ENCODE measurements at regions not wholly inside any gene's neighbourhood (a gene's known extent, or its start where the extent isn't known, plus 50 kb on each side); places are given as distances from the start of the nearest gene placed in this dataset.
"Not testable (repeated sequence)": the region's sequence is repeated elsewhere in the genome, so short reads cannot be mapped to it uniquely, and the experiment has no call there.

DNA sequence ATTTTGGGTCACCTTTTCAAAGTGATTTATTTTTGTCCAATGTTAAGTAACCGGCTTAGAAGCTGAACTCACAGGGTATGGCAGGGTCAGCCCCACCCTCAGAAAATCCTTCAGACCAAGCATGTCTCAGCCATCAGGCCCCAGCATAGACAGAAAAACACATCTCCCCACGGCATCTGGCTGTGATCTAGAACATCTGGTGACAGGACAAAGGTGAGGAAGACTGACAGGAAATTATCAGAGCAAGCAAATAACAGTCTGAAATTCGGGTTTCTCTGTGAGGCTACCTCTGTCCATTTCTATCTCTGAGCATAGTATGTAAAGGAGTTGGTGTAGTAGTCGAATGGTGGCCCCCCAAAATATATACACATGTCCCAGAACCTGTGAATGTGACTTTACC is 177.0 kb upstream of the C1GALT1 start:
- H3K9me3 ChIP-seq (ENCODE audit: control insufficient read depth, insufficient read depth, low read length): no peaks in the 10 kb centered on the region
- H3K4me3 ChIP-seq (ENCODE audit: low read length): no peak overlapping the region
- H3K4me1 ChIP-seq (ENCODE audit: control insufficient read depth, insufficient read depth, low read length): no peaks in the 10 kb centered on the region; the same call in 1 of the 2 replicates
- no peaks in the 10 kb centered on the region for H3K36me3 ChIP-seq (ENCODE audit: control insufficient read depth, insufficient read depth, low read length)
- WGBS (ENCODE audit: insufficient coverage, insufficient read length): no CpG with 5 or more reads among the region's 4 CpGs
- no peak overlapping the region for H3K27ac ChIP-seq (ENCODE audit: low read length)
- no peaks in the 10 kb centered on the region for H3K27me3 ChIP-seq (ENCODE audit: control insufficient read depth, insufficient read depth, low read length)
- no peak for DNase-seq (ENCODE audit: low read depth, low spot score)

DNA sequence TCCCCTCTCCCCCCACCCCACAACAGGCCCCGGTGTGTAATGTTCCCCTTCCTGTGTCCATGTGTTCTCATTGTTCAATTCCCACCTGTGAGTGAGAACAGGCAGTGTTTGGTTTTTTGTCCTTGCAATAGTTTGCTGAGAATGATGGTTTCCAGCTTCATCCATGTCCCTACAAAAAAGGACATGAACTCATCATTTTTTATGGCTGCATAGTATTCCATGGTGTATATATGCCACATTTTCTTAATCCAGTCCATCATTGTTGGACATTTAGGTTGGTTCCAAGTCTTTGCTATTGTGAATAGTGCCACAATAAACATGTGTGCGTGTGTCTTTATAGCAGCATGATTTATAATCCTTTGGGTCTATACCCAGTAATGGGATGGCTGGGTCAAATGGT is 176.4 kb upstream of the C1GALT1 start:
- WGBS (ENCODE audit: insufficient coverage, insufficient read length): no CpG with 5 or more reads among the region's 2 CpGs
- not testable (repeated sequence) for DNase-seq (ENCODE audit: low read depth, low spot score); H3K27me3 ChIP-seq (ENCODE audit: control insufficient read depth, insufficient read depth, low read length); H3K9me3 ChIP-seq (ENCODE audit: control insufficient read depth, insufficient read depth, low read length); H3K36me3 ChIP-seq (ENCODE audit: control insufficient read depth, insufficient read depth, low read length); H3K27ac ChIP-seq (ENCODE audit: low read length); H3K4me1 ChIP-seq (ENCODE audit: control insufficient read depth, insufficient read depth, low read length); H3K4me3 ChIP-seq (ENCODE audit: low read length)

DNA sequence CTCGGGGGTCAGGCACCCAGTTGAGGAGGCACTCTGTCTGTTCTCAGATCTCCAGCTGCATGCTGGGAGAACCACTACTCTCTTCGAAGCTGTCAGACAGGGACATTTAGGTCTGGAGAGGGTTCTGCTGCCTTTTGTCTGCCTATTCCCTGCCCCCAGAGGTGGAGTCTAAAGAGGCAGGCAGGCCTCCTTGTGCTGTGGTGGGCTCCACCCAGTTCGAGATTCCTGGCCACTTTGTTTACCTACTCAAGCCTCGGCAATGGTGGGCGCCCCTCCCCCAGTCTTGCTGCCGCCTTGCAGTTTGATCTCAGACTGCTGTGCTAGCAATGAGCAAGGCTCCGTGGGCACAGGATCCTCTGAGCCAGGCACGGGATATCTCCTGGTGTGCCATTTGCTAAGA is 171.1 kb upstream of the C1GALT1 start:
- not testable (repeated sequence) for H3K9me3 ChIP-seq (ENCODE audit: control insufficient read depth, insufficient read depth, low read length); H3K36me3 ChIP-seq (ENCODE audit: control insufficient read depth, insufficient read depth, low read length); H3K4me1 ChIP-seq (ENCODE audit: control insufficient read depth, insufficient read depth, low read length); H3K27me3 ChIP-seq (ENCODE audit: control insufficient read depth, insufficient read depth, low read length); H3K4me3 ChIP-seq (ENCODE audit: low read length); DNase-seq (ENCODE audit: low read depth, low spot score); H3K27ac ChIP-seq (ENCODE audit: low read length)
- WGBS (ENCODE audit: insufficient coverage, insufficient read length): no CpG with 5 or more reads among the region's 8 CpGs

DNA sequence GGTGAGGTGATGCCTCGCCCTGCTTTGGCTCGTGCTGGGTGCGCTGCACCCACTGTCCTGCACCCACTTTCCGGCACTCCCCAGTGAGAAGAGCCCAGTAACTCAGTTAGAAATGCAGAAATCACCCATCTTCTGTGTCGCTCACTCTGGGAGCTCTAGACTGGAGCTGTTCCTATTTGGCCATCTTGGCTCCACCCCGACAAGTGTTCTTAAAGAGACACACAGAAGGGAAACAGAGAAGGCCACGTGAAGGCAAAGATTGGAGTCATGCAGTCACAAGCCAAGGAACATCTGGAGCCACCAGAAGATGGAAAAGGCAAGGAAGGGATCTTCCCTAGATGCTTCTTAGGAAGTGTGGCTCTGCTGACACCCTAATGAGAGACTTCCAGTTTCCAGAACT is 170.6 kb upstream of the C1GALT1 start:
- H3K9me3 ChIP-seq (ENCODE audit: control insufficient read depth, insufficient read depth, low read length); H3K4me3 ChIP-seq (ENCODE audit: low read length); DNase-seq (ENCODE audit: low read depth, low spot score); H3K27ac ChIP-seq (ENCODE audit: low read length); H3K36me3 ChIP-seq (ENCODE audit: control insufficient read depth, insufficient read depth, low read length); H3K4me1 ChIP-seq (ENCODE audit: control insufficient read depth, insufficient read depth, low read length); H3K27me3 ChIP-seq (ENCODE audit: control insufficient read depth, insufficient read depth, low read length): not testable (repeated sequence)
- no CpG with 5 or more reads among the region's 7 CpGs for WGBS (ENCODE audit: insufficient coverage, insufficient read length)

DNA sequence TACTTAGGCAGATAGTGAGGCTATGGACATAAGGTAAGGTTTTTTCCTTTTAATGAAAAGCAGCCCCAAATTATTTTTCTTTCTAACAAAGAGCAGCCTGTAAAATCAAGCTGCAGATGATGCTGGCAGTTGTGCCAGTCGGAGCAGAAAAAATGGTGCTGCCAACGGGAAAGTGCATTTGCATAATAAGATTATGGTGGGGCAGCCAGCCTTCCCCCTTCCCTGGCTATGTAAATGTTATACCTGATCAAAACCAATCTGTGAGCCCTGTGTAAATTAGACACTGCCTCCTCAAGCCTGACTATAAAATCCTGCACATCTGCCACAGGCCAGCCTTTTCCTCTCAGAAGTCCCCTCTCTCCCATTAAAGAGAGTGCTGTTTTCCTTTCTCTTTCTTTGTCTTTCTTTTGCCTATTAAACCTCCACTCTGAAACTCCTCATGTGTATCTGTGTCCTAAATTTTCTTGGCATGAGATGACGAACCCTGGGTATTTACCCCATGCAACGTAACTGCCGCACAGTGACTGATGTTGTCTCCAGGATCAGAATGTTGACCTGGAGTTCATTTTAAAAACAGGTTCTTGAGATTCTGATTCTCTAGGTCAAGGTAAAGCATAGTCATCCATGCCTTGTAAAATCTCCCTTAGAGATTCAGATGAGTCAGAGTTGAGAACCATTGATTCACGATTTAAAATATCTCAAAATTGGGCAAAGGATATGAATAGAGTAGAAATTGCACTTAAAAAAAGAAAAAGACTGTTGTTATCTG is 167.3 kb upstream of the C1GALT1 start:
- DNase-seq (ENCODE audit: low read depth, low spot score): no peak
- Histone ChIP-seq H3K4me1 (ENCODE audit: control insufficient read depth, insufficient read depth, low read length) (no peaks in the 10 kb centered on the region; the same call in 1 of the 2 replicates), H3K27me3 (ENCODE audit: control insufficient read depth, insufficient read depth, low read length) (no peaks in the 10 kb centered on the region), H3K4me3 (ENCODE audit: low read length) (no peak overlapping the region), H3K9me3 (ENCODE audit: control insufficient read depth, insufficient read depth, low read length) (no peaks in the 10 kb centered on the region), H3K36me3 (ENCODE audit: control insufficient read depth, insufficient read depth, low read length) (no peaks in the 10 kb centered on the region), H3K27ac (ENCODE audit: low read length) (no peak overlapping the region)
- no CpG with 5 or more reads among the region's 6 CpGs for WGBS (ENCODE audit: insufficient coverage, insufficient read length)

DNA sequence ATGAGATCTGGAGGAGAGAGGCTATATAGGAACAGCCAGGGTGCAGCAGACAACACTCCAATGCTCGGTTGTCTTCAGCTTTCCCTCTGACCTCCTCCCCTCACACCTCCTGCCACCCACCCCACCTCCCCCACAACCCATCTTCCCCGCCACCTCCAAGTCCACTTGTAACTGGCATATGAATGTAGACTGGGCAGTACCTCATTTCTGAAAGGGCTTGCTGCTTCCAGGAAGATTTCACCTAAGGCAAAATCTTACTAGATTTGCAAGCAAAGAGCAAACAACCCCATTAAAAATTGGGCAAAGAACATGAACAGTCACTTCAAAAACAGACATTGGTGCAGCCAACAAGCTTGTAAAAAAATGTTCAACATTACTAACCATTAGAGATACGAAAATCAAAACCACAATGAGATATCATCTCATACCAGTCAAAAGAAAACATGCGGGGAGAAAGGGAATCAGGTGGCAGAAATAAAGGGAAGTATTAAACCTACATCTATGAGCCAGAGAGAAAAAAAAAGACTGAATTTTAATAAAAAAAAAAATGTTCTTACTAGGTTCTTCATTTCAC is 164.6 kb upstream of the C1GALT1 start:
- Histone ChIP-seq H3K4me1 (ENCODE audit: control insufficient read depth, insufficient read depth, low read length) (no peaks in the 10 kb centered on the region), H3K4me3 (ENCODE audit: low read length) (no peak overlapping the region), H3K27me3 (ENCODE audit: control insufficient read depth, insufficient read depth, low read length) (no peaks in the 10 kb centered on the region), H3K9me3 (ENCODE audit: control insufficient read depth, insufficient read depth, low read length) (no peaks in the 10 kb centered on the region), H3K36me3 (ENCODE audit: control insufficient read depth, insufficient read depth, low read length) (no peaks in the 10 kb centered on the region), H3K27ac (ENCODE audit: low read length) (no peak overlapping the region)
- whole genome bisulfite sequencing (ENCODE audit: insufficient coverage, insufficient read length): no CpG with 5 or more reads among the region's 4 CpGs
- no peak for DNase-seq (ENCODE audit: low read depth, low spot score)

DNA sequence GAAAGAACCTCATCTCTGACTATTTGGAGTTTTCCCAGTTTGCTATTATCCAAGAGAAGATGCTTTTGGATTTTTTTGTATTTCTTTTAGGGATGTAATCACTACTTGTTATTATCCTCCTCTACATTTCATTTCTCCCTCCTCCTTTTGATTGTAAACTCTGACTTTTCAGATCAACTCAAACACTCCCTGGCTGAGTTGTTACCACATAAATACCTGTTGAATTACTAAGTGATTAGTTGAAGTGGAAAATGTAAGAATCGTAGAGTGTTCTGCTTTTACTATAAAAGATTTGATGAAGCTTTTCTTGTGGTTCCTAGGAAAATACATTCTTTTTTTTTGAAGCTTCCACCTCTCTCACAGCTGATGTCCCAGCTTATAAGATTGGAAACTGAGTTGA is 164.1 kb upstream of the C1GALT1 start:
- Histone ChIP-seq H3K4me3 (ENCODE audit: low read length) (no peak overlapping the region), H3K36me3 (ENCODE audit: control insufficient read depth, insufficient read depth, low read length) (no peaks in the 10 kb centered on the region), H3K9me3 (ENCODE audit: control insufficient read depth, insufficient read depth, low read length) (no peaks in the 10 kb centered on the region), H3K27me3 (ENCODE audit: control insufficient read depth, insufficient read depth, low read length) (no peaks in the 10 kb centered on the region), H3K27ac (ENCODE audit: low read length) (no peak overlapping the region), H3K4me1 (ENCODE audit: control insufficient read depth, insufficient read depth, low read length) (no peaks in the 10 kb centered on the region)
- 100% methylated on average over 1 of the region's 1 CpG for WGBS (ENCODE audit: insufficient coverage, insufficient read length)
- DNase-seq (ENCODE audit: low read depth, low spot score): no peak

DNA sequence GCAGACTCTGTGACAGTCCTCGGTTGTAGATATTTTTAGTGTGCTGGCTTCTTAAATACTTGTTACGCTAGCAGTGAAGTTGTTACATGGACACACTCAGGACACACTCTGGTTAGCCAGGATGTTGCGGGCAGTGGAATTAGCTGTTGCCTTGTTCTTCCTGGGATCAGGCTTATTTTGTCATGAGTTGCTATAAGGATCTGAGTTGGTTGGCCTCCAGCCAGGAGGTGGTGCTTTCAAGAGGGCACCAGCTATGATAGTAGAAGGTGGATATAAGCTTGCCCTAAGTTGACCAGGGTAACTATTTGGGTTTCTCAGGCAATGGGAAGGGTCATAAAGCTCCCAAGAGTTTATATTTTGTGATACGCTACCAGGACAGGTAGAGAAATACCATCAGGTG is 150.1 kb upstream of the C1GALT1 start:
- no peak for DNase-seq (ENCODE audit: low read depth, low spot score)
- Histone ChIP-seq H3K27ac (ENCODE audit: low read length) (no peak overlapping the region), H3K4me3 (ENCODE audit: low read length) (no peak overlapping the region), H3K4me1 (ENCODE audit: control insufficient read depth, insufficient read depth, low read length) (no peaks in the 10 kb centered on the region), H3K36me3 (ENCODE audit: control insufficient read depth, insufficient read depth, low read length) (no peaks in the 10 kb centered on the region), H3K27me3 (ENCODE audit: control insufficient read depth, insufficient read depth, low read length) (no peaks in the 10 kb centered on the region), H3K9me3 (ENCODE audit: control insufficient read depth, insufficient read depth, low read length) (no peaks in the 10 kb centered on the region)
- WGBS (ENCODE audit: insufficient coverage, insufficient read length): no CpG with 5 or more reads among the region's 4 CpGs

DNA sequence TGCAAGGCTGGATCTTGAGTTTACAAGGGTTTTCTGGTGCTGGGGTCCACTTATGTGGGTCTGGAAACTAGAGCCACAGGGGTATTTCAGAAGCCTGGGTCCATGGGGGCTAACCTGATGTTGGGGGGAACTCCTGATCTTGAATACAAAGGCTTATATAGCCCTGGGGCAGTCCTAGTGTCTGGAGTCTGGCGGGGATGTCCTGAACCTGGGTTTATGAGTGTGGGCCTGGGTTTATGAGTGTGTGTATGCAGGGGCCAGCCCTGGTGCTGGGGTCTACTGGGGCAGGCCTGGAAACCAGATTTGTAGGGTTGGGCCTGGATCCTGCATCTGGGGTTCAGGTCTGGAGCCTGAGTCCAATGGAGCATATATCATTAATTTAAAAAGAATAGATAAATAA is 146.5 kb upstream of the C1GALT1 start:
- H3K27me3 ChIP-seq (ENCODE audit: control insufficient read depth, insufficient read depth, low read length): no peaks in the 10 kb centered on the region
- H3K4me3 ChIP-seq (ENCODE audit: low read length): no peak overlapping the region
- H3K4me1 ChIP-seq (ENCODE audit: control insufficient read depth, insufficient read depth, low read length): no peaks in the 10 kb centered on the region
- no peaks in the 10 kb centered on the region for H3K9me3 ChIP-seq (ENCODE audit: control insufficient read depth, insufficient read depth, low read length)
- no peak overlapping the region for H3K27ac ChIP-seq (ENCODE audit: low read length)
- DNase-seq (ENCODE audit: low read depth, low spot score): no peak
- WGBS (ENCODE audit: insufficient coverage, insufficient read length): no CpG with 5 or more reads among the region's 1 CpG
- H3K36me3 ChIP-seq (ENCODE audit: control insufficient read depth, insufficient read depth, low read length): no peaks in the 10 kb centered on the region

DNA sequence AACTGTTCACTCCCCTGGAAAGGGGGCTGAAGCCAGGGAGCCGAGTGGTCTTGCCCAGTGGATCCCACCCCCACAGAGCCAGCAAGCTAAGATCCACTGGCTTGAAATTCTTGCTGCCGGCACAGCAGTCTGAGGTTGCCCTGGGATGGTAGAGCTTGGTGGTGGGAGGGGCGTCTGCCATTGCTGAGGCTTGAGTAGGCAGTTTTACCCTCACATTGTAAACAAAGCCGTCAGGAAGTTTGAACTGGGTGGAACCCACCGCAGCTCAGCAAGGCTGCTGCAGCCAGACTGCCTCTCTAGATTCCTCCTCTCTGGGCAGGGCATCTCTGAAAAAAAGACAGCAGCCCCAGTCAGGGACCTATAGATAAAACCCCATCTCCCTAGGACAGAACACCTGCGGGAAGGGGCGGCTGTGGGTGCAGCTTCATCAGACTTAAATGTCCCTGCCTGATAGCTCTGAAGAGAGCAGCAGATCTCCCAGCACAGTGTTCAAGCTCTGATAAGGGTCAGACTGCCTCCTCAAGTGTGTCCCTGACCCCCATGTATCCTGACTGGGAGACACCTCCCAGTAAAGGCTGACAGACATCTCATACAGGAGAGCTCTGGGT is 140.0 kb upstream of the C1GALT1 start:
- H3K4me1 ChIP-seq (ENCODE audit: control insufficient read depth, insufficient read depth, low read length); H3K9me3 ChIP-seq (ENCODE audit: control insufficient read depth, insufficient read depth, low read length); H3K36me3 ChIP-seq (ENCODE audit: control insufficient read depth, insufficient read depth, low read length); H3K27me3 ChIP-seq (ENCODE audit: control insufficient read depth, insufficient read depth, low read length); H3K27ac ChIP-seq (ENCODE audit: low read length); DNase-seq (ENCODE audit: low read depth, low spot score); H3K4me3 ChIP-seq (ENCODE audit: low read length): not testable (repeated sequence)
- WGBS (ENCODE audit: insufficient coverage, insufficient read length): no CpG with 5 or more reads among the region's 7 CpGs

DNA sequence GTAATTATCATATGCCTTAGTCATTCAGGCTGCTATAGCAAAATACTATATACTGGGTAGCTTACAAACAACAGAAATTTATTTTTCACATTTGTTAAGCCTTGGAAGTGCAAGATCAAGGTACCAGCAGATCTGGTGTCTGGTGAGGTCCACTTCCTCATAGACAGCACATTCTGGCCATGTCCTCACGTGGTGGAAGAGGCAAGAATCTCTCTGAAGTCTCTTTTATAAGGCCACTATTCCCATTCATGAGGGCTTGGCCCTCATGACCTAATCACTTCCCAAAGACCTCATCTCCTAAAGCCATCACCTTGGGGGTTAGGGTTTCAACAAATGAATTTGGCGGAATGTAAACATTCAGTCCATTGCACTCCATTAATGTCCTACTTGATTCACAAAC is 137.5 kb upstream of the C1GALT1 start:
- Histone ChIP-seq H3K9me3 (ENCODE audit: control insufficient read depth, insufficient read depth, low read length) (no peaks in the 10 kb centered on the region), H3K27me3 (ENCODE audit: control insufficient read depth, insufficient read depth, low read length) (no peaks in the 10 kb centered on the region), H3K36me3 (ENCODE audit: control insufficient read depth, insufficient read depth, low read length) (no peaks in the 10 kb centered on the region), H3K27ac (ENCODE audit: low read length) (no peak overlapping the region), H3K4me1 (ENCODE audit: control insufficient read depth, insufficient read depth, low read length) (no peaks in the 10 kb centered on the region), H3K4me3 (ENCODE audit: low read length) (no peak overlapping the region)
- no peak for DNase-seq (ENCODE audit: low read depth, low spot score)
- WGBS (ENCODE audit: insufficient coverage, insufficient read length): no CpG with 5 or more reads among the region's 2 CpGs

Measured in iPS DF 6.9 (cell line).